ENCODE measurements at regions not wholly inside any gene's neighbourhood (a gene's known extent, or its start where the extent isn't known, plus 50 kb on each side); places are given as distances from the start of the nearest gene placed in this dataset.
A peak's percentile ranks its signal among the peaks of the same experiment; 100 is the strongest.
"Not testable (repeated sequence)": the region's sequence is repeated elsewhere in the genome, so short reads cannot be mapped to it uniquely, and the experiment has no call there.

GRCh38 chr9:26789959-26790358, 102.6 kb downstream of the CAAP1 start:
- H3K27me3 ChIP-seq (ENCODE audit: insufficient read depth, poor library complexity, severe bottlenecking) = no peaks in the 10 kb centered on the region
- no peaks in the 10 kb centered on the region for H3K9me3 ChIP-seq (ENCODE audit: severe bottlenecking)
- H3K4me1 ChIP-seq (ENCODE audit: insufficient read depth, poor library complexity, severe bottlenecking) = no peaks in the 10 kb centered on the region
- H3K4me3 ChIP-seq (ENCODE audit: severe bottlenecking) = no peak overlapping the region
- no peak for TF ChIP-seq CTCF (IDR thresholded peaks at IDR 0.05; ENCODE audit: poor library complexity, severe bottlenecking)
- ATAC-seq (ENCODE audit: low read depth) (0 out of 3 replicates have a peak, but pooled peaks have one; percentile 41), DNase-seq (ENCODE audit: low spot score) (no peak)
- H3K36me3 ChIP-seq (ENCODE audit: low read depth) = no peaks in the 10 kb centered on the region
- H3K27ac ChIP-seq (ENCODE audit: poor library complexity, severe bottlenecking) = no peak overlapping the region

DNA sequence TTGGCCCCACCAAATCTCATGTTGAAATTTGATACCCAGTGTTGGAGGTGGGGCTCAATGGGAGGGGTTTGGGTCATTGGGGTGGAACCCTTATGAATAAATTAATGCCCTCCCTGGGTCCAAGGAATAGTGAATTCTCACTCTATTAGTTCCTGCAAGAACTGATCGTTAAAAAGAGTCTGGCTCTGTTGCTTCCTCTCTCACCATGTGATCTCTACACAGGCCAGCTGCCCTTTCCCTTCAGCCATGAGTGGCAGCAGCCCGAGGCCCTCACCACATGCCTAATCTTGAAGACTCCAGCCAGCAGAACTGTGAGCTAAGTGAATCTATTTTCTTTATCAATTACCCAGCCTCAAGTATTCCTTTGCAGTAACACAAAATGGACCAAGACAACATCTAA, 106.0 kb downstream of the CAAP1 start:
- H3K27ac ChIP-seq (ENCODE audit: poor library complexity, severe bottlenecking) = no peak overlapping the region

GRCh38 chr9:26782899-26783298, 109.7 kb downstream of the CAAP1 start:
- Histone ChIP-seq H3K4me1 (ENCODE audit: insufficient read depth, poor library complexity, severe bottlenecking) (peaks cover 11% of the 10 kb centered on the region), H3K27me3 (ENCODE audit: insufficient read depth, poor library complexity, severe bottlenecking) (no peaks in the 10 kb centered on the region), H3K36me3 (ENCODE audit: low read depth) (no peaks in the 10 kb centered on the region), H3K9me3 (ENCODE audit: severe bottlenecking) (no peaks in the 10 kb centered on the region), H3K27ac (ENCODE audit: poor library complexity, severe bottlenecking) (no peak overlapping the region), H3K4me3 (ENCODE audit: severe bottlenecking) (no peak overlapping the region)
- no peak for DNase-seq (ENCODE audit: low spot score)
- TF ChIP-seq CTCF (IDR thresholded peaks at IDR 0.05; ENCODE audit: poor library complexity, severe bottlenecking) = no peak
- ATAC-seq (ENCODE audit: low read depth) = no peak

More for the DNA sequence above, 106.0 kb downstream of the CAAP1 start:
- no peak for ATAC-seq (ENCODE audit: low read depth)
- Histone ChIP-seq H3K4me3 (ENCODE audit: severe bottlenecking) (no peak overlapping the region), H3K36me3 (ENCODE audit: low read depth) (no peaks in the 10 kb centered on the region), H3K27me3 (ENCODE audit: insufficient read depth, poor library complexity, severe bottlenecking) (no peaks in the 10 kb centered on the region), H3K4me1 (ENCODE audit: insufficient read depth, poor library complexity, severe bottlenecking) (no peaks in the 10 kb centered on the region), H3K9me3 (ENCODE audit: severe bottlenecking) (no peaks in the 10 kb centered on the region)
- TF ChIP-seq CTCF (IDR thresholded peaks at IDR 0.05; ENCODE audit: poor library complexity, severe bottlenecking) = no peak
- DNase-seq (ENCODE audit: low spot score) = no peak

DNA sequence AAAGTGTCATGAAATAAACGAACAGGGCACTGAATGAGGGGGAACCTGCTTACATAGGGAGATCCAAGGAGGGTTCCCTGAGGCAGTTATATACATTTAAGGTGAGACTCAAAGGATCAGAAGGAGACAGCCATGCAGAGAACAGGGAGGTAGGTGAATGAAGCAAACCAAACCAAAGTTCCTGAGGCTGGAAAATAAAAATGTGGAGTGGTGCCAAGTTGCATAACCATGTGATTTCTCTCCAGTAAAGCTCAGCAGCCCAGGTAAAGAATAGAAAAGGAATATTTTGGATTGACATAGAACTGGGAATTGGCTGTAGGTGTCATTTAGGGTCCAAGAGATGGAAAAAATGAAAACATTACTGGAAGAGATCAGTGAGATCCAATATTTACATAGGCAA, 110.7 kb downstream of the CAAP1 start:
- Histone ChIP-seq H3K27me3 (ENCODE audit: insufficient read depth, poor library complexity, severe bottlenecking) (no peaks in the 10 kb centered on the region), H3K4me1 (ENCODE audit: insufficient read depth, poor library complexity, severe bottlenecking) (peaks cover 11% of the 10 kb centered on the region), H3K4me3 (ENCODE audit: severe bottlenecking) (no peak overlapping the region), H3K36me3 (ENCODE audit: low read depth) (no peaks in the 10 kb centered on the region), H3K9me3 (ENCODE audit: severe bottlenecking) (no peaks in the 10 kb centered on the region), H3K27ac (ENCODE audit: poor library complexity, severe bottlenecking) (no peak overlapping the region)
- TF ChIP-seq CTCF (IDR thresholded peaks at IDR 0.05; ENCODE audit: poor library complexity, severe bottlenecking) = no peak
- ATAC-seq (ENCODE audit: low read depth) (no peak), DNase-seq (ENCODE audit: low spot score) (no peak)

DNA sequence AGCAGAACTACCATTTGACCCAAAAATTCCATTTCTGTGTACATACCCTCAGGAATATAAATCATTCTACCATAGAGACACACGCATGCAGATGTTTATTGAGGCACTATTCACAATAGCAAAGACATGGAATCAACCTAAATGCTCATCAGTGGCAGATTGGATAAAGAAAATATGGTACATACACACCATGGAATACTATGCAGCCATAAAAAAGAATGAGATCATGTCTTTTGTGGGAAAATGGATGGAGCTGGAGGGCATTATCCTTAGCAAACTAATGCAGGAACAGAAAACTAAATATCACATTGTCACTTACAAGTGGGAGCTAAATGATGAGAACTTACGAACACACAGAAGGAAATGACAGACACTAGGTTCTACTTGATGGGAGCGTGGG, 112.3 kb downstream of the CAAP1 start:
- H3K36me3 ChIP-seq (ENCODE audit: low read depth); H3K9me3 ChIP-seq (ENCODE audit: severe bottlenecking); H3K27me3 ChIP-seq (ENCODE audit: insufficient read depth, poor library complexity, severe bottlenecking); DNase-seq (ENCODE audit: low spot score); ATAC-seq (ENCODE audit: low read depth); H3K27ac ChIP-seq (ENCODE audit: poor library complexity, severe bottlenecking); H3K4me3 ChIP-seq (ENCODE audit: severe bottlenecking): not testable (repeated sequence)
- peaks cover 11% of the 10 kb centered on the region for H3K4me1 ChIP-seq (ENCODE audit: insufficient read depth, poor library complexity, severe bottlenecking)

All from RWPE2 (cell line).